LNCaP clone FGC (cell line): ENCODE measurements at regions not wholly inside any gene's neighbourhood (a gene's known extent, or its start where the extent isn't known, plus 50 kb on each side); places are given as distances from the start of the nearest gene placed in this dataset.

Experiments used
- DNase-seq: peaks from one replicate; pipeline ENCODE4 v3.0.0-alpha.2; 2011; ENCODE audit warnings: low read depth
- H3K4me3 ChIP-seq: 2 replicates; pipeline ENCODE4 v1.5.1; 2011; ENCODE audit warnings: mild to moderate bottlenecking, low read depth, low read length, control low read depth
- TF ChIP-seq, protein P1 (sequence below): IDR thresholded peaks from 2 replicates; pipeline ENCODE4 v1.5.1; 2012; ENCODE audit warnings: mild to moderate bottlenecking; ENCODE audit not compliant: control insufficient read depth, insufficient read depth; ENCODE audit errors: extremely low read depth

DNA sequence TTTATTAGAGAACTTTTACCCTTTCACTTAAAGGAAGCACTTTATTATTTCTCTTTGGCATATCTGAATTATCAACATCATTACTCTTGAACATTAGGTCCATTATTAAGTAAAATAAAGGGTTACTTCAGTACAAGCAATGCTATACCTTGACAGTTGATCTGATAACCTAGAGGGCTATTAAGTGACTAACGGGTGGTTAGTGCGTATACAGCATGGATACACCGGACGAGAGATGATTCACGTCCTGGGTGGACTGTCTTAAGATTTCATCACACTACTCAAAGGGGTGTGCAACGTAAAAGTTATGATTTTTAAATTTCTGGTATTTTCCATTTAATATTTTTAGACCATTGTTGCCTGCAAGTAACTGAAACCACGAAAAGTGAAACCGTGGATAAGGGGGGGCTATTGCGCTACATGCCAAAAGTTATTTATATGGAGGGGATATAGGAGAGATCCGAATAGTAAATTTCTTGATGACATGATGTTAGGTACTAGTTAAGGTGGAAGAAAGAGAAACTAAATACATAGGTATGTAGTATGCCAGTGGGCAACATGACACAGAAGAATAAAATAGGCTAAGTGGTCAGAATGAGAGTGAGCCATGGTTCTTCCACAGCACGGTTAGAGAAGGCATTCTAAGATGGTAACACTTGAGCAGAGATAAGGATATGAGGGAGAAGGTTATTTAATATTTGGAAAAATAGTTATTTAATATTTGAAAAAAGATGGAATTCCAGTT lies 230.8 kb upstream of the ANKRD50 start:
- no peak overlapping the region for H3K4me3 ChIP-seq
- TF ChIP-seq, protein P1, sequence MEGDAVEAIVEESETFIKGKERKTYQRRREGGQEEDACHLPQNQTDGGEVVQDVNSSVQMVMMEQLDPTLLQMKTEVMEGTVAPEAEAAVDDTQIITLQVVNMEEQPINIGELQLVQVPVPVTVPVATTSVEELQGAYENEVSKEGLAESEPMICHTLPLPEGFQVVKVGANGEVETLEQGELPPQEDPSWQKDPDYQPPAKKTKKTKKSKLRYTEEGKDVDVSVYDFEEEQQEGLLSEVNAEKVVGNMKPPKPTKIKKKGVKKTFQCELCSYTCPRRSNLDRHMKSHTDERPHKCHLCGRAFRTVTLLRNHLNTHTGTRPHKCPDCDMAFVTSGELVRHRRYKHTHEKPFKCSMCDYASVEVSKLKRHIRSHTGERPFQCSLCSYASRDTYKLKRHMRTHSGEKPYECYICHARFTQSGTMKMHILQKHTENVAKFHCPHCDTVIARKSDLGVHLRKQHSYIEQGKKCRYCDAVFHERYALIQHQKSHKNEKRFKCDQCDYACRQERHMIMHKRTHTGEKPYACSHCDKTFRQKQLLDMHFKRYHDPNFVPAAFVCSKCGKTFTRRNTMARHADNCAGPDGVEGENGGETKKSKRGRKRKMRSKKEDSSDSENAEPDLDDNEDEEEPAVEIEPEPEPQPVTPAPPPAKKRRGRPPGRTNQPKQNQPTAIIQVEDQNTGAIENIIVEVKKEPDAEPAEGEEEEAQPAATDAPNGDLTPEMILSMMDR, result no peak
- no peak for DNase-seq

DNA sequence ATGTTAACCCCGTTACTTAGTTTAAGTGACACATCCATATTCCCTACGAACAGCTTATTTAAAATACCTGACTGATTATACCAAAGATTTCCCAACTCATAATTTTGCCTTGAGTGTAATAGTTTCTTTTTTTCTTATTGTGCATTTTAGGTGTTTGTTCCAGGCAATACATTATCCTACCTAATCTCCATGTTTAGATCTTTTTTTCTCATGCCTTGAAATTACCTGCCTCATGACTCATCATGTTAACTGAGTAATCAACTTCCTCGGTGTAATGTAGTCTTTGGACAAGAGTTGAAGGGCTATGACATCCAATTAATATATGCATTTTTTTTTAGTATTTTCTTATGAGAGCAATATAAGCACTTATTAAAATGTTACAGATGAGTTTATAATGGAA lies 228.7 kb upstream of the ANKRD50 start:
- H3K4me3 ChIP-seq, result no peak overlapping the region
- TF ChIP-seq, protein P1, result no peak
- no peak for DNase-seq

DNA sequence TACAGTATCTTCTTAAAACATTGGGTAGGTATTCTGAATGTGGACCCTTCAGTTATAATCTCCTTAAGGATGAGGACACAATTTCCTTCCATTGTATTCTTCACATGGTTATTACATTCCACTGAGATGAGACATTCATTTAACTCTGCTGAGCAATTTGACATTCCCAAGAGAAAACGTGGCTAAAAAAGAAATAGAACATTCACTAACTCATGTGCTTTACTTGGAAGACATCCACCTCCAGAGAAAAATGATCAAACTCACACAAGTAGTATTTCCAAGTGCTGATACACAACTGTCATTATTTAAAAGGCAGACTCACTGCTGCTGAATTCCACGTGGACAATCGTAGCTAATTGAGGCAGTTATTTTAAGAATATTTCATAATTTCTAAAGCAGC lies 227.9 kb upstream of the ANKRD50 start:
- no peak for DNase-seq
- TF ChIP-seq, protein P1, result no peak

DNA sequence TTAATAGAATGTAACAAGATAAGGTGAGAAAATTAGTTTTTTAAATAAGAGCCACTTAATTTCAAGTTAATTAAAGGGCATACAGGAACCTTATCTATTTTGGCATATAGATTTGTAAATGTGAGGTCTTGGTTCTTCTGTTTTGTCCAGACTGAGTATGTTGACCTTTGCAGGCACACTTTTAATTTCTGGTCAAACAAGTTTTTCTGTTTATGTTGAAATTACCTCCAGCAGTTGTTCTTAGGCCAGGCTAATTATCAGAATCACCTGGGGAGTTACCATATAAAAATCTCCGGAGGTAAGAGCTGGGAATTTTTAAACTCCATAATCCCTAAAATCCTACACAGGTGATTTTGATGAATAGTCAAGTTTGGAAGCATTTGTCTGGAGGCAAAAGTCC lies 227.4 kb upstream of the ANKRD50 start:
- peak; percentile 72 for DNase-seq
- TF ChIP-seq, protein P1, result no peak
- no peak overlapping the region for H3K4me3 ChIP-seq

More for the DNA sequence above, 227.9 kb upstream of the ANKRD50 start:
- no peak overlapping the region for H3K4me3 ChIP-seq

DNA sequence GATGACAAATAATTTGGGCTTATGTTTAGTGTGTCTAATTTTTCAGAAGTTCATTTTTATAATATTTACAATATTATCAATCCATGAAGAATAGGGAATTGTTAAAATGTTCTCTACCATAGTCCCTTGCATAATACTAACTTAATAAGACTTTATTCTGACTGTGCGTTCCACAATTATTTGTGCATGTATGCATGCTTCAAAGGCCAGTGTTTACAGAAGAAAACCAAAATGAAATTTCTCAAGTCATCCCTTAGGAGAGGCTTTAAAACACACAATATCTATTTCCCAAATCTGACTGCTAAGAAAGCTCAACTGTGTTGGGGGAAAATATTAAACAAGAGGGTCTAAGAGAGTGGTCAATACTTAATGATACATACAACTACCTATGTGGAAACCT lies 226.3 kb upstream of the ANKRD50 start:
- TF ChIP-seq, protein P1, result no peak
- H3K4me3 ChIP-seq, result no peak overlapping the region
- no peak for DNase-seq

DNA sequence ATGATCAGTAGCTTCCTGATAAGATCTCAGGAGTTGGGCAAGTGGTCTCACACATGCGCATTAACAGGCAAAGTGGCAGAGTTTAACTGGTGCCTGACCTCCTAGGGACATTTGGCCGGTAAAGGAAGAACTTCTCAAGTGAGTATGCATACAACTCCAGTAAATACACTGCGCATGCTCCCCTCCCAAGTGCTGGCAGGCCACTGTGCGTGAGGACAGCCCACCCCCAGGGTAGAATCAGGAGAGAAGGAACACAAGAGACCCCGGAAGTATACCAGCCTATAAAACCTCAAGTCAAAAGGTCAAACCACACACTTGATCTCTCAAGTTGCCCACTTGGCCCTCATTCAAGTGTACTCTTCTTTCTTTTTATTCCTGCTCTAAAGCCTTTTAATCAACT lies 225.5 kb upstream of the ANKRD50 start:
- no peak overlapping the region for H3K4me3 ChIP-seq
- TF ChIP-seq, protein P1, result no peak
- no peak for DNase-seq

DNA sequence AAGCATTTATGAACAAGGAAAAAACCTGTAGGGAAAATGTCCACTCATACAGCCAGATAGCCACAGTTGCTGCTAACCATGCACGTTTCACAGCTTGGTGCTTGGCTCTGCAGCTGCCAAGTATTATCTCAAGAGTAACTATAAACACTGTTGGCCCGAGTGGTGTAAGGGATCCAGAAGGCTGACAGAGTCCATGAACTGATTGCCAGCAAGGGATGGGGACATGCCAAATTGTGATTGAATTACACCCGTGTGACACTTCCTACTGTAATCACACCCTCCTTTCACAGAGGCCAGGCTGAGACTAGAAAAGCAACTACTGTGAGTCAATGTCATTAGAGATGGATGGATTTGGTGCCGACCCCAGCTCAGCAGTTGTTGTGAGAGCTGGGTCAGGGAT lies 223.9 kb upstream of the ANKRD50 start:
- no peak overlapping the region for H3K4me3 ChIP-seq
- TF ChIP-seq, protein P1, result no peak
- DNase-seq, result peak; percentile 63
